HepG2 (cell line): ENCODE measurements at regions not wholly inside any gene's neighbourhood (a gene's known extent, or its start where the extent isn't known, plus 50 kb on each side); places are given as distances from the start of the nearest gene placed in this dataset.

Experiments used
- ADNP ChIP-seq: sonication (generic); formaldehyde crosslinking; IDR thresholded peaks from 2 replicates; pipeline ENCODE4 v1.4.0; 2020; ENCODE audit warnings: missing genetic modification reagents
- AFF4 ChIP-seq: sonication (generic); formaldehyde crosslinking; IDR thresholded peaks from 2 replicates; pipeline ENCODE4 v1.4.0; 2020; ENCODE audit warnings: missing genetic modification reagents
- ARID3A ChIP-seq: IDR thresholded peaks from 2 replicates; pipeline ENCODE4 v1.6.1; 2012; ENCODE audit warnings: low read depth, low read length, improper control_type of control experiment
- HNRNPH1 ChIP-seq: fragments of 200-400 bp; formaldehyde crosslinking; optimal IDR thresholded peaks from 2 replicates; pipeline ENCODE3; 2017; ENCODE audit warnings: mild to moderate bottlenecking, low read depth, low read length
- HOXA7 ChIP-seq: sonication (generic); formaldehyde crosslinking; IDR thresholded peaks from 2 replicates; pipeline ENCODE4 v1.8.1; 2022; ENCODE audit warnings: mild to moderate bottlenecking, missing genetic modification reagents, moderate library complexity
- KDM5B ChIP-seq: sonication (generic); formaldehyde crosslinking; IDR thresholded peaks from 2 replicates; pipeline ENCODE4 v1.4.0; 2020; ENCODE audit warnings: missing genetic modification reagents, mild to moderate bottlenecking, borderline replicate concordance
- MTA1 ChIP-seq: sonication (generic); formaldehyde crosslinking; IDR thresholded peaks from 2 replicates; pipeline ENCODE4 v1.4.0; 2020; ENCODE audit warnings: missing genetic modification reagents, mild to moderate bottlenecking, borderline replicate concordance
- NFE2L2 ChIP-seq: fragments of 150-350 bp; IDR thresholded peaks from 2 replicates; pipeline ENCODE4 v1.6.1; 2014; ENCODE audit warnings: low read length
- PAX8 ChIP-seq: sonication (generic); formaldehyde crosslinking; IDR thresholded peaks from 2 replicates; pipeline ENCODE4 v1.8.0; 2022; ENCODE audit warnings: mild to moderate bottlenecking, missing genetic modification reagents, borderline replicate concordance
- PHF8 ChIP-seq: sonication (generic); formaldehyde crosslinking; IDR thresholded peaks from 2 replicates; pipeline ENCODE4 v1.5.0; 2020; ENCODE audit warnings: missing genetic modification reagents
- SOX13 ChIP-seq, 3 experiments: fragments of 450-650 bp in 1 of 3; sonication (generic) in 1 of 3; formaldehyde crosslinking in 1 of 3; IDR thresholded peaks in 2 of 3; conservative IDR thresholded peaks in 1 of 3; 2 replicates each; pipeline versions ENCODE4 v1.5.0 to v1.6.1; 2016 to 2020; ENCODE audit warnings: antibody characterized with exemption in 1 of 3, mild to moderate bottlenecking in 1 of 3, missing compliant biosample characterization in 1 of 3, missing genetic modification reagents in 1 of 3, moderate library complexity in 1 of 3
- STAT5B ChIP-seq: sonication (generic); formaldehyde crosslinking; IDR thresholded peaks from 2 replicates; pipeline ENCODE4 v1.4.0; 2020; ENCODE audit warnings: missing genetic modification reagents
- TBP ChIP-seq: sonication (generic); formaldehyde crosslinking; IDR thresholded peaks from 2 replicates; pipeline ENCODE4 v1.5.0; 2020; ENCODE audit warnings: missing genetic modification reagents
- ZBTB2 ChIP-seq: sonication (generic); formaldehyde crosslinking; IDR thresholded peaks from 2 replicates; pipeline ENCODE4 v1.8.0; 2022; ENCODE audit warnings: low read depth, missing genetic modification reagents
- ZC3H4 ChIP-seq: sonication (generic); formaldehyde crosslinking; IDR thresholded peaks from 2 replicates; pipeline ENCODE4 v1.4.0; 2020; ENCODE audit warnings: missing genetic modification reagents, borderline replicate concordance
- ZNF496 ChIP-seq: sonication (generic); formaldehyde crosslinking; IDR thresholded peaks from 2 replicates; pipeline ENCODE4 v1.8.1; 2023; ENCODE audit warnings: mild to moderate bottlenecking, moderate library complexity, missing genetic modification reagents; ENCODE audit not compliant: insufficient replicate concordance
- ZNF547 ChIP-seq: sonication (generic); formaldehyde crosslinking; IDR thresholded peaks from 2 replicates; pipeline ENCODE4 v1.5.1; 2020; ENCODE audit warnings: mild to moderate bottlenecking, missing genetic modification reagents
- ZNF607 ChIP-seq: sonication (generic); formaldehyde crosslinking; IDR thresholded peaks from 2 replicates; pipeline ENCODE4 v1.5.1; 2020; ENCODE audit warnings: missing genetic modification reagents, mild to moderate bottlenecking, borderline replicate concordance
- ZNF761 ChIP-seq: sonication (generic); formaldehyde crosslinking; conservative IDR thresholded peaks from 2 replicates; pipeline ENCODE4 v1.4.0; 2020; ENCODE audit warnings: mild to moderate bottlenecking, missing genetic modification reagents
- ZUFSP ChIP-seq: sonication (generic); formaldehyde crosslinking; IDR thresholded peaks from 2 replicates; pipeline ENCODE4 v1.9.0; 2021; ENCODE audit warnings: missing genetic modification reagents, mild to moderate bottlenecking, borderline replicate concordance

GRCh38 chr2:74764429-74765272, 69.3 kb upstream of the HK2 start (continued):
- 0 out of 2 replicates have a peak, but pooled peaks have one; percentile 22 for TF ChIP-seq AFF4 (CRISPR knock-in tag)
- 0 out of 2 replicates have a peak, but pooled peaks have one; percentile 45 for TF ChIP-seq KDM5B (CRISPR knock-in tag)
- TF ChIP-seq ZNF496 (CRISPR knock-in tag), result no peak
- peak; percentile 65; the same call in 1 of the 2 replicates for TF ChIP-seq ZNF761 (CRISPR knock-in tag)
- TF ChIP-seq ADNP (CRISPR knock-in tag), result no peak
- TF ChIP-seq HNRNPH1, result no peak
- no peak for TF ChIP-seq ZC3H4
- peak; percentile 95 for TF ChIP-seq ARID3A
- no peak for TF ChIP-seq ZNF547 (CRISPR knock-in tag)
- no peak for TF ChIP-seq ZUFSP
- no peak; the same call in 1 of the 2 replicates for TF ChIP-seq ZBTB2
- no peak for TF ChIP-seq MTA1 (CRISPR knock-in tag)
- TF ChIP-seq PAX8, result no peak
- no peak for TF ChIP-seq HOXA7 (CRISPR knock-in tag)
- peak; percentile 31; the same call in 1 of the 2 replicates for TF ChIP-seq PHF8 (CRISPR knock-in tag)
- peak; percentile 36; the same call in 1 of the 2 replicates for TF ChIP-seq STAT5B (CRISPR knock-in tag)
- 0 out of 2 replicates have a peak, but pooled peaks have one; percentile 66 for TF ChIP-seq ZNF607 (CRISPR knock-in tag)
- TF ChIP-seq SOX13 (IDR thresholded peaks at IDR 0.05), result peak; percentile 98
- TF ChIP-seq SOX13 (CRISPR knock-in tag; conservative IDR thresholded peaks at IDR 0.05 in 1 of 2, IDR thresholded peaks at IDR 0.05 in 1 of 2), result peak in 1 of 2 experiments; percentile 99; a peak in 2 of 4 replicates
- no peak for TF ChIP-seq NFE2L2
- TF ChIP-seq TBP (CRISPR knock-in tag), result no peak
